ENCODE measurements at regions not wholly inside any gene's neighbourhood (a gene's known extent, or its start where the extent isn't known, plus 50 kb on each side); places are given as distances from the start of the nearest gene placed in this dataset.

DNA sequence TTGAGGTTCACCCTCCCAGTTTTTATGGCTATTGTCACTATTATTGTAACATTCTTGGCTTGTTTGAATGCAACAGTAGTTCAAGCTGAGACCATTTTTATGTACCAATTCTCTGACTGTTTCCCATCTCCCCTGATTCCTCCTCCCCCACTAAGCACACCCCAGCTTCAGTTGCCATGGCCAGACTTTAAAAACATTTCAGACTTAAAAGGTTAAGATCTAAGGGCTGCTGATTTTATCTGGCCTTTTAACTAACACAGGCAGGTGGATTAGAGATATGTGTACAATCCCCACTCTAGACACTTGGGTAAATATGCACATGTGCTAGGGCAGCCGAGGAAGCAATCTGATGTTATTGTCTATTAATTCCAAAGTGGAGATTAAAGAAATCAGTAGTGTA lies 386.3 kb upstream of the NR2F2 start:
- TF ChIP-seq, protein P1, sequence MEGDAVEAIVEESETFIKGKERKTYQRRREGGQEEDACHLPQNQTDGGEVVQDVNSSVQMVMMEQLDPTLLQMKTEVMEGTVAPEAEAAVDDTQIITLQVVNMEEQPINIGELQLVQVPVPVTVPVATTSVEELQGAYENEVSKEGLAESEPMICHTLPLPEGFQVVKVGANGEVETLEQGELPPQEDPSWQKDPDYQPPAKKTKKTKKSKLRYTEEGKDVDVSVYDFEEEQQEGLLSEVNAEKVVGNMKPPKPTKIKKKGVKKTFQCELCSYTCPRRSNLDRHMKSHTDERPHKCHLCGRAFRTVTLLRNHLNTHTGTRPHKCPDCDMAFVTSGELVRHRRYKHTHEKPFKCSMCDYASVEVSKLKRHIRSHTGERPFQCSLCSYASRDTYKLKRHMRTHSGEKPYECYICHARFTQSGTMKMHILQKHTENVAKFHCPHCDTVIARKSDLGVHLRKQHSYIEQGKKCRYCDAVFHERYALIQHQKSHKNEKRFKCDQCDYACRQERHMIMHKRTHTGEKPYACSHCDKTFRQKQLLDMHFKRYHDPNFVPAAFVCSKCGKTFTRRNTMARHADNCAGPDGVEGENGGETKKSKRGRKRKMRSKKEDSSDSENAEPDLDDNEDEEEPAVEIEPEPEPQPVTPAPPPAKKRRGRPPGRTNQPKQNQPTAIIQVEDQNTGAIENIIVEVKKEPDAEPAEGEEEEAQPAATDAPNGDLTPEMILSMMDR (IDR thresholded peaks at IDR 0.05), result no peak

DNA sequence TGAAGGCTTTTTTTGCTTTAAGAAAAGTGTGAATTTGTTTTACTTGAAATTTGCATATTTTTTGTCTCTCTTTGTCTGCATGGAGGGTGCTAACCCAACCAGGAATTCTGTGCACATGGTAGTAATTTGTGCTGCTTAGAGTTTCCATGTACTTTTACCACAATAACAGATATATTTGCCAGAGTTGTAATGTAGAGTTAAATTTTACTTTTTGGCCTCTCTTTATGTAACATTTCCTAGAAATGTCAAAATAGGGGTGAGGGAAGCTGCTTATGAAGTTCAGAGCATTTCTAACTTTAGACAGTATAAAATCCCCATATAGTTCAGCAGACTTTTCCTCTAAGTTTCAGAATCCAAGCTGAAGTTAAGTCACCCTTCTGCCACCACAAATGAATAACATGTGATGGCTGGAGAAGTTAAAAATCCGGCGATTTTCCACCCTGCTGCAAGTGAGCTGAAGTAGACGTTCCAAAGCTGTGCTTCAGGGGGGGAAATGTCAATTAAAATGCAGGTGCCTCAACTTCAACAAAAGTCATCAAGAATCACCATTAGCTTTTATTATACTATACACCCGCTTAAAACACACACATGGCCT lies 385.7 kb upstream of the NR2F2 start:
- TF ChIP-seq, protein P1 (IDR thresholded peaks at IDR 0.05), result no peak

DNA sequence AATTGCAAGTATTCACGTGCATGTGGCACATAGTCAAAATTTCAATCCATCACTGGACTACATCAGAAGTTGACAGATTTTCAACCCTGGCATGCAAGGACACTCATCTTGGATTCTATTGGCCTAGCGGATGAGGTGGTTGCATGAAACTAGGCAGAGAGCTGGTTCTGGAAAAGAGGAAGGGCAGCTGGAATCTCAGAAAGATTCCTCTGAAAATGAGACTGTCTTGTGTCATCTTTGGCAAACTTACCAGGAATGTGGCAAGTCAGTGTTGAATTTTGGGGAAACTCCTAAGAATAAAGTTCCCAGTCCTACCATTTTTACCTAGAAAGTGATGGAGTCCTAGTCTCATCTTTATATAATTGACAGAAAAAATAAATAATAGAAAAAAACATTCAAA lies 384.3 kb upstream of the NR2F2 start:
- TF ChIP-seq, protein P1 (IDR thresholded peaks at IDR 0.05), result no peak

DNA sequence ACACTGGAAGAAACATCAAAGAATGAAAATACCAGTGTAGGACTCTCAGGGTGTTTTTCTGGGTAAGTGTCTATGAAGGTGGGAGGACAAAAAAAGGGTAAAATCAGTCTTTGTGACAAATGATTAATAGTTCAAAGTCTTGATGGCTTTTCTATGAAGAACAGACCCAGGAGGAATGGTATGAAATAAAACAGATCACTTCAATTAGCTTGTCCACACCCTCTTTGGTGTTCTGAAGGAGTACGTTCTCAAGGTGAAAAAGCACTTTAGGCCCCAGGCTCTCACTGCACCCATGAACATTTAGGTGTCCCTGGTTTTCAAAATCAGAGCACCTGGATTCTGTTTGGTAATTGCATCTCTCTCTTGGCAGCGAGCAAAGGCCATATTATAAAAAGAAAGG lies 383.6 kb upstream of the NR2F2 start:
- TF ChIP-seq, protein P1 (IDR thresholded peaks at IDR 0.05), result no peak

DNA sequence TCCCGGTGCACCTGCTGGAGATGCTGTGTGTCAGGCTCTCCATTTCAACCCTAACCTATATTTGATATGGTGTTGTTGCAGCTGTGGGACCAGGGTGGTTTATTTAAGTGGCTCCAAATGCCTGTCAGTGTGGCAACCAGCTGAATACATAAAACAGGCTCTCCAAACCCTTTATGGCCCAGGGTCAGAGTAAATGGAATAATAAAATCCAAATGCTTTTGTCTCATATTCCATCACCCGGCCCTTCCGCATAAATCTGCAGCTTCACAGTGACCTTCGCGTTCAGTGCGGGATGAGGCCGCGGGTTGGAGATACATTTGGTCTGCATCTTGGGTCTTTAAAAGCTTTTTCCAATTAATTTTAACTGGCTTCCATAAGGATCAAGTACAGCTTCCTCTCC lies 382.1 kb upstream of the NR2F2 start:
- TF ChIP-seq, protein P1 (IDR thresholded peaks at IDR 0.05), result no peak

DNA sequence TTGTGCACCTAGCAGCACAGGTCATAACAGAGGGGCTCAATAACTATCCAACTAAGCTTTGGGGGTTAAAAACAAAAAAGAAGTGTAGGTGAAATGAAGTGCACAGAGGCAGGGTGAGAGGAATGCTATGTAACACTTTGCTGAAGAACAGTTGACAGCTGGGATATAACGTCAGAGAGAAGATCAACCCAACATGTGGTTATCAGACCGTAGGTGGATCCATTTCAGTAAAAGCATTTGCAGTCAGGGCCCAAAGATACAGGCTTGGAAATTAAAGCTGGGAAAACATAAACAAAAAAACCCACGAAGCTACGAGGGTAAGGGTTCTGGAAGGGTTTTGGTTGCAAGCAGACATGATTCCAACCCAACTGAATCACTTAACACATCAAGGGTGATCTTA lies 377.5 kb upstream of the NR2F2 start:
- TF ChIP-seq, protein P1 (IDR thresholded peaks at IDR 0.05), result no peak

DNA sequence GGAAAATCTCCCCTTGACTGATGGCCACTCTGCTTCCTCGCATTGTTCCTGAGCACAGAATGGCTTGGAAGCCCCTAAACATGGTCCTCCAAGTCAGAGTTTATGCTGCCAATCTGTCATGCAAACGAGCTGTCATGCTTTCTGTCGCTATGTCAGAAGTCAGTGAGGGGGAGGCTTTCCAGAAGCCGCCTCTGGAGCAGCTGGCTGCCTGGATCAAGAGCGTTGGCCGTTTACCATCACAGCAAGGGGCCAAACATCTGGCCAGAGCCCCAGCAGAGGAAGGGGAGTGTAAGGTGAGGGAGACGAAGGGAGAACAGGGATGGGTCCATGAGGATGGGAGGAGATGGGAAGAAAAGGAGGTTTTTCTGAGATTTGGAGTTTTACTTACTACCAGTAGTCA lies 372.6 kb upstream of the NR2F2 start:
- TF ChIP-seq, protein P1 (IDR thresholded peaks at IDR 0.05), result no peak

DNA sequence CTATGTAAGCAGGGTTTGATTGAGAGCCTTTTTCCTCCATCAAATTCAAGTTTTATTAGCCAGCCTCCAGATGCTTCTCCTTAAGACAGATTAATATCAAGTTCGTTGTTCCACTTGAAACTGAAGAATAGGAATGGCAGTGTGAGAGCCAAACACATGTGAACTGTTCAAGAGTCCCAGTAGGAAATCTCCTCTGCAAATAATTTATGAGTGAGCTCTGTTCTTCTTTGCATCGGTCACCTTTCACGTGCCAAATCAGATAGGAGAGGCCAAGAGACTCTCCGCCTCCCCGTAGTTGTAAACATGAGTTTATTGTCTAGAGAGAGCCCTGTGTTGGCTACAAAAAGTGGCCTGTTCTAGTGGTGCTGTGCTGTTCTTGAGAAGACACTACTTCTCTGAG lies 372.1 kb upstream of the NR2F2 start:
- TF ChIP-seq, protein P1 (IDR thresholded peaks at IDR 0.05), result no peak
